ENCODE measurements at regions not wholly inside any gene's neighbourhood (a gene's known extent, or its start where the extent isn't known, plus 50 kb on each side); places are given as distances from the start of the nearest gene placed in this dataset.

DNA sequence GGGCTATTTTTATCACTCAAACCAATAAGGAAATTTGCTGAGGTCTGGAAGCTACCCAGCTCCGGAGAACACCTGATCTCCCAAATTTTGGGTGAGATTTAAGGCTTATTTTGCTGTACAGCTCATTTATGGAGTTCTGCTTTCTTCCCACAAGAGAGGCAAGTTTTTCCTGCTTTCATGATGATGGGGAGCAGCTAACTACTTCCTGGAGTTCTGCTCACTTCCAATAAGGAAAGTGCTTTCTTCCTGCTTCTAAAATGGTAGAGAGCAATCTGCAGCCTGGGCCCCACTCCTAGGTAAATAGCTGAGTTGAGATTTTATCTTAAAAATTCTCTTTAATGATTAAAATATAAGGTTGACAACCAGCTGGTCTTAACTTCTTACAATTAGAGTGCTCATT is 606.0 kb upstream of the HTR2C start:
- H3K79me2 ChIP-seq (ENCODE audit: control insufficient read depth, insufficient read depth, low read length, unreplicated experiment): no peaks in the 10 kb centered on the region
- no peak overlapping the region for H3K4me3 ChIP-seq (ENCODE audit: low read depth, low read length)
- no peaks in the 10 kb centered on the region for H3K4me1 ChIP-seq (ENCODE audit: control insufficient read depth, insufficient read depth, low read length, unreplicated experiment)
- no peaks in the 10 kb centered on the region for H3K27me3 ChIP-seq (ENCODE audit: insufficient read depth, low read length)
- H3K36me3 ChIP-seq (ENCODE audit: insufficient read depth, low read length): no peaks in the 10 kb centered on the region
- no peak overlapping the region for H3K27ac ChIP-seq (ENCODE audit: low read depth, low read length)
- no peak overlapping the region for H2AFZ ChIP-seq (ENCODE audit: low read length, unreplicated experiment)

GRCh38 chrX:113975441-113975840 is 608.4 kb upstream of the HTR2C start:
- no peaks in the 10 kb centered on the region for H3K27me3 ChIP-seq (ENCODE audit: insufficient read depth, low read length)
- no peaks in the 10 kb centered on the region for H3K79me2 ChIP-seq (ENCODE audit: control insufficient read depth, insufficient read depth, low read length, unreplicated experiment)
- no peak overlapping the region for H2AFZ ChIP-seq (ENCODE audit: low read length, unreplicated experiment)
- no peak overlapping the region for H3K4me3 ChIP-seq (ENCODE audit: low read depth, low read length)
- no peaks in the 10 kb centered on the region for H3K4me1 ChIP-seq (ENCODE audit: control insufficient read depth, insufficient read depth, low read length, unreplicated experiment)
- H3K36me3 ChIP-seq (ENCODE audit: insufficient read depth, low read length): no peaks in the 10 kb centered on the region
- no peak overlapping the region for H3K27ac ChIP-seq (ENCODE audit: low read depth, low read length)

DNA sequence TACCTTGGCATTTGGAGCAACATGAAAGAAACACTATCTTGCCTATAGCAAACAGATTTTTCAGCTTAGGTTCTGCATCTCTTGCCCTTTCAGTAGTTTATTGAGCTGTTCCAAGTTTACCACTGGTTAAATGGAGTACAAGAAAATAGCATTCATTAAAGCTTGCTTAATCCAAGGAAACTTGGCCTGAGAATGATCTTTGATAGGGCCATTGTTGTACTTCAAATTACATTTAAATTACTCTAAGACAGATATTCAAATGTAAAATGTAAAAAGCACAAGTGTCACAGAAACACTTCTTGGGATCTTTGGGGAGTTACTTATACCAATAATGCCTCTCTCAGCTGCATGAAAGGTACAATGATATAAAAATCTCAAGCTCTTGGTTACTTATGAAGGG is 609.0 kb upstream of the HTR2C start:
- Histone ChIP-seq H3K27ac (ENCODE audit: low read depth, low read length) (no peak overlapping the region), H3K4me1 (ENCODE audit: control insufficient read depth, insufficient read depth, low read length, unreplicated experiment) (no peaks in the 10 kb centered on the region), H3K36me3 (ENCODE audit: insufficient read depth, low read length) (no peaks in the 10 kb centered on the region), H3K79me2 (ENCODE audit: control insufficient read depth, insufficient read depth, low read length, unreplicated experiment) (no peaks in the 10 kb centered on the region), H3K27me3 (ENCODE audit: insufficient read depth, low read length) (no peaks in the 10 kb centered on the region), H3K4me3 (ENCODE audit: low read depth, low read length) (no peak overlapping the region), H2AFZ (ENCODE audit: low read length, unreplicated experiment) (no peak overlapping the region)

DNA sequence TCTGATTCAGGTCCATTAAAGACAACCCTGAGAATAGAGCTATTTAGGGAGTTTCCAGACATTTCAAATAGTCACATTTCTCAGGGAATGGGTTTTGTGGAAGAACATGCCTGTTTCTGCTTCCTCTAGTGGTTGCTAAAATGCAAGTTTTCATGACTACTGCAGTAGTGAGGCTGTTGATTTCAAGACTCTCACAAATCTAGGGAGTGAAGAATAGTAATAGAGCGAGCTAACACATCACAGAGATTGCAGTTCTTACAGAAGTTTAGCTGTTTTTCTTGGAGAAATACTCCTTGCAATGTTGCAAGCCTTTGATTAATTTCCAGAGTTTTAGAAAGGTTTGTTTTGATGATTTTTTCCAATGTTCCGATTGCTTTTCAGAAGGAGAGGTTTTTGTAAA is 610.2 kb upstream of the HTR2C start:
- Histone ChIP-seq H2AFZ (ENCODE audit: low read length, unreplicated experiment) (no peak overlapping the region), H3K36me3 (ENCODE audit: insufficient read depth, low read length) (no peaks in the 10 kb centered on the region), H3K4me1 (ENCODE audit: control insufficient read depth, insufficient read depth, low read length, unreplicated experiment) (no peaks in the 10 kb centered on the region), H3K4me3 (ENCODE audit: low read depth, low read length) (no peak overlapping the region), H3K79me2 (ENCODE audit: control insufficient read depth, insufficient read depth, low read length, unreplicated experiment) (no peaks in the 10 kb centered on the region), H3K27ac (ENCODE audit: low read depth, low read length) (no peak overlapping the region), H3K27me3 (ENCODE audit: insufficient read depth, low read length) (no peaks in the 10 kb centered on the region)

DNA sequence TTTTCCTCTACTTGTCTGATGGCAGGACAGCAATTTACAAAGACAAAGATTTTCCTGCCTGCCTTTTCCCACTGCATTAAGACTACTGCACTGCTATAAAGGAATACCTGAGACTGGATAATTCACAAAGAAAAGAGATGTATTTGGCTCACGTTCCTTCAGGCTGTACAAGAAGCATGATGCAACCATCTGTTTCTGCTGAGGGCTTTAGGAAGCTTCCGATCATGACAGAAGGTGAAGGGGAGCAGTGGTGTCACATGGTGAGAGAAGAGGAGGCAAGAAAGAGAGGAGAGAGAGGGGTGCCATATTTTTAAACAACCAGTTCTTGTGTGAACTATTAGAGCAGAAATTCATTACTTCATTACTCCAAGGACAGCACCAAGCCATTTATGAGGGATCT is 617.1 kb upstream of the HTR2C start:
- Histone ChIP-seq H3K79me2 (ENCODE audit: control insufficient read depth, insufficient read depth, low read length, unreplicated experiment) (no peaks in the 10 kb centered on the region), H3K4me3 (ENCODE audit: low read depth, low read length) (no peak overlapping the region), H2AFZ (ENCODE audit: low read length, unreplicated experiment) (no peak overlapping the region), H3K36me3 (ENCODE audit: insufficient read depth, low read length) (no peaks in the 10 kb centered on the region), H3K27me3 (ENCODE audit: insufficient read depth, low read length) (no peaks in the 10 kb centered on the region), H3K4me1 (ENCODE audit: control insufficient read depth, insufficient read depth, low read length, unreplicated experiment) (no peaks in the 10 kb centered on the region), H3K27ac (ENCODE audit: low read depth, low read length) (no peak overlapping the region)

DNA sequence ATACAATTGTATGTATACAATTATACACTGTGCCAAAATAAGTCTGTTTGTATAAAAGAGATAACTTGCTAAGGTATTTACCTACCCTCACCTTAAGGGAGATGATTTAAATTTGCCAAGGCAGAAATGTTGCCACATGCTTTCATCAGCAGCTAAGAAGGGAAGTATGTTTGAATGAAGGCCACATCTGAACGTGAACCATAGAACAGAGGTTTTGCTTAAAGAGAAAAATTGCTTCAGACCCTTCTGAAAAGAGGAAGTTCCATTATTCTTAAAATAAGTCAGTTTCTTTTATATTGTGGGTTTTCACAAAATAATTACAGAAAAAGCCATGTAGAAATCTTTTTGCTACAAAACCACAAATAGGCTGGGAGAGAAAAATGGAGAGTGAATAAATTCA is 621.5 kb upstream of the HTR2C start:
- Histone ChIP-seq H3K27ac (ENCODE audit: low read depth, low read length) (no peak overlapping the region), H3K4me1 (ENCODE audit: control insufficient read depth, insufficient read depth, low read length, unreplicated experiment) (no peaks in the 10 kb centered on the region), H3K27me3 (ENCODE audit: insufficient read depth, low read length) (no peaks in the 10 kb centered on the region)

GRCh38 chrX:113959912-113960626 is 623.8 kb upstream of the HTR2C start:
- Histone ChIP-seq H2AFZ (ENCODE audit: low read length, unreplicated experiment) (no peak overlapping the region), H3K27me3 (ENCODE audit: insufficient read depth, low read length) (no peaks in the 10 kb centered on the region), H3K4me3 (ENCODE audit: low read depth, low read length) (no peak overlapping the region), H3K36me3 (ENCODE audit: insufficient read depth, low read length) (no peaks in the 10 kb centered on the region), H3K27ac (ENCODE audit: low read depth, low read length) (no peak overlapping the region), H3K4me1 (ENCODE audit: control insufficient read depth, insufficient read depth, low read length, unreplicated experiment) (no peaks in the 10 kb centered on the region), H3K79me2 (ENCODE audit: control insufficient read depth, insufficient read depth, low read length, unreplicated experiment) (no peaks in the 10 kb centered on the region)

More for the DNA sequence above, 621.5 kb upstream of the HTR2C start:
- Histone ChIP-seq H3K36me3 (ENCODE audit: insufficient read depth, low read length) (no peaks in the 10 kb centered on the region), H2AFZ (ENCODE audit: low read length, unreplicated experiment) (no peak overlapping the region), H3K4me3 (ENCODE audit: low read depth, low read length) (no peak overlapping the region), H3K79me2 (ENCODE audit: control insufficient read depth, insufficient read depth, low read length, unreplicated experiment) (no peaks in the 10 kb centered on the region)

GRCh38 chrX:113956936-113957335 is 627.0 kb upstream of the HTR2C start:
- no peak overlapping the region for H2AFZ ChIP-seq (ENCODE audit: low read length, unreplicated experiment)
- H3K27ac ChIP-seq (ENCODE audit: low read depth, low read length): no peak overlapping the region
- no peaks in the 10 kb centered on the region for H3K36me3 ChIP-seq (ENCODE audit: insufficient read depth, low read length)
- H3K79me2 ChIP-seq (ENCODE audit: control insufficient read depth, insufficient read depth, low read length, unreplicated experiment): no peaks in the 10 kb centered on the region
- no peaks in the 10 kb centered on the region for H3K4me1 ChIP-seq (ENCODE audit: control insufficient read depth, insufficient read depth, low read length, unreplicated experiment)
- no peak overlapping the region for H3K4me3 ChIP-seq (ENCODE audit: low read depth, low read length)
- no peaks in the 10 kb centered on the region for H3K27me3 ChIP-seq (ENCODE audit: insufficient read depth, low read length)

GRCh38 chrX:113954297-113954696 is 629.6 kb upstream of the HTR2C start:
- no peaks in the 10 kb centered on the region for H3K27me3 ChIP-seq (ENCODE audit: insufficient read depth, low read length)
- H3K79me2 ChIP-seq (ENCODE audit: control insufficient read depth, insufficient read depth, low read length, unreplicated experiment): no peaks in the 10 kb centered on the region
- H3K27ac ChIP-seq (ENCODE audit: low read depth, low read length): no peak overlapping the region
- no peaks in the 10 kb centered on the region for H3K4me1 ChIP-seq (ENCODE audit: control insufficient read depth, insufficient read depth, low read length, unreplicated experiment)
- no peak overlapping the region for H3K4me3 ChIP-seq (ENCODE audit: low read depth, low read length)
- H3K36me3 ChIP-seq (ENCODE audit: insufficient read depth, low read length): no peaks in the 10 kb centered on the region
- no peak overlapping the region for H2AFZ ChIP-seq (ENCODE audit: low read length, unreplicated experiment)

DNA sequence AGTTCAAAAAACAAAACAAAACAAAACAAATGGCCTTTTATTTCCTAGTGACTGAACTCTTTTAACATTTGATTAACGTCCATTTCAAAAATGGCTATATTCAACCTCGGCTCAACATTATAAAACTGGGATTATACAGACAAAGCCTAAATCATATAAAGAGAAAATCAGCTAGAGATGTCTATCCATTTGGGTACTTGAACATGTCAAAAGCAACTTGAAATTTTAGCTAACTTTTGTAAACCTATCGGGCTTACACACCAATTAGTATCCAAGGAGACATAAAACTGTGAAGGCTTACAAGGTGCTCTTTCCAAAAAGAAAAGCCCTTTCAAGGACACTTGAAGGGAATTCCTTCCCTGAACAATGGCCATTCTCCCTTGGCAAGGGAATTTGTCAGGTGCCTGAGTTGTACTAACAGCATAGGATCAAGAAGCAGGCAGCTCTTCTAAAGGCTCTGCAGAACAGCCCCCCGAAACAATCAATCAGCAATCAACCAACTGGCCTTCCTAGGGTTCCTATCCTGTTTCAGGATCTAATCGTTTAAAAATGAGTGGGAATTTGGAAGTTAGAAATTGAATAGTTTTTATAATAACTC is 633.7 kb upstream of the HTR2C start:
- Histone ChIP-seq H3K27me3 (ENCODE audit: insufficient read depth, low read length) (no peaks in the 10 kb centered on the region), H3K36me3 (ENCODE audit: insufficient read depth, low read length) (no peaks in the 10 kb centered on the region), H2AFZ (ENCODE audit: low read length, unreplicated experiment) (no peak overlapping the region), H3K4me1 (ENCODE audit: control insufficient read depth, insufficient read depth, low read length, unreplicated experiment) (no peaks in the 10 kb centered on the region), H3K27ac (ENCODE audit: low read depth, low read length) (no peak overlapping the region), H3K4me3 (ENCODE audit: low read depth, low read length) (no peak overlapping the region), H3K79me2 (ENCODE audit: control insufficient read depth, insufficient read depth, low read length, unreplicated experiment) (no peaks in the 10 kb centered on the region)

DNA sequence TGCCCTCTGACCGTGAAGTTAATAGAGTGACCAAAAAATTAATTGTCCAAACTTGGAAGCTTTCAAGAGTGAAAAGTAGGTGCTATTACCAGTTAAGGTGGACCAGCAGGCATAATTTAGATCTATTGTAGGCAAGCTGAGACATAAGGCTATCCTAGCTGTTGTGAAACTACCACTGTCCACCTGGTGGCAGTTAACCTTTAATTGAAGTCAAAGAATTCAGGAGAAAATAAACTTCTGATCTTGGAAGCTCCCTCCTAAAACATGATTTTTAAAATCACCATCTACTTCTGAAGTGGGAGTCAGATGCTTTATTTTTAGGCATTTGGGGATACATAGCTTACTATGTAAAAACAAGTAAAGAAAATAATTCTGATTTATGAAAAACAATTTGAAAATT is 636.3 kb upstream of the HTR2C start:
- H3K4me1 ChIP-seq (ENCODE audit: control insufficient read depth, insufficient read depth, low read length, unreplicated experiment): no peaks in the 10 kb centered on the region
- H2AFZ ChIP-seq (ENCODE audit: low read length, unreplicated experiment): no peak overlapping the region
- no peaks in the 10 kb centered on the region for H3K36me3 ChIP-seq (ENCODE audit: insufficient read depth, low read length)
- no peak overlapping the region for H3K27ac ChIP-seq (ENCODE audit: low read depth, low read length)
- no peak overlapping the region for H3K4me3 ChIP-seq (ENCODE audit: low read depth, low read length)
- no peaks in the 10 kb centered on the region for H3K79me2 ChIP-seq (ENCODE audit: control insufficient read depth, insufficient read depth, low read length, unreplicated experiment)
- H3K27me3 ChIP-seq (ENCODE audit: insufficient read depth, low read length): no peaks in the 10 kb centered on the region
